A549 (cell line): ENCODE measurements at regions not wholly inside any gene's neighbourhood (a gene's known extent, or its start where the extent isn't known, plus 50 kb on each side); places are given as distances from the start of the nearest gene placed in this dataset.

Experiments
- ATAC-seq, 2 experiments: fragments of 200-7000 bp in 1 of 2; fragments of >200 bp in 1 of 2; cut with Nextera tagmentation in 1 of 2; cut with Tn5 transposase in 1 of 2; 3 replicates each; pipeline versions ENCODE4 v1.8.0 to v1.9.1; 2018 to 2020; ENCODE audit warnings: mild to moderate bottlenecking in 1 of 2, moderate library complexity in 1 of 2
- CTCF ChIA-PET: fragments of 300-600 bp; sonication (Branson Sonifier 250); formaldehyde crosslinking; extraction: SDS; loops from one replicate; lab custom pipeline; 2021; ENCODE audit warnings: antibody characterized with exemption, inconsistent platforms; lab: Yijun Ruan, JAX
- POLR2A ChIA-PET: fragments of 350-600 bp; formaldehyde crosslinking; extraction: SDS; loops from one replicate; lab custom pipeline; 2021; ENCODE audit warnings: antibody characterized with exemption, inconsistent platforms; lab: Yijun Ruan, JAX
- DNase-seq, 2 experiments: peaks; one replicate each; pipeline versions ENCODE4 v3.0.0 to v3.0.0-alpha.2; 2011 to 2016; ENCODE audit warnings: low read depth in 1 of 2, low spot score in 1 of 2
- FAIRE-seq: peaks from 2 replicates; lab custom pipeline; 2011; peaks lifted over from hg19 to GRCh38; lab: Jason Lieb, UNC
- H3K27ac ChIP-seq, 2 experiments: fragments of >200 bp; sonication (Bioruptor Twin); formaldehyde crosslinking; 3 replicates each; pipeline ENCODE4 v1.5.1; 2016 to 2017
- H3K4me1 ChIP-seq: fragments of >200 bp; sonication (Bioruptor Twin); formaldehyde crosslinking; 3 replicates; pipeline ENCODE4 v1.6.1; 2016
- H3K4me2 ChIP-seq: fragments of >200 bp; sonication (Bioruptor Twin); formaldehyde crosslinking; 3 replicates; pipeline ENCODE4 v1.6.1; 2016
- H3K4me3 ChIP-seq: fragments of >200 bp; sonication (Bioruptor Twin); formaldehyde crosslinking; 3 replicates; pipeline ENCODE4 v1.5.1; 2016
- H3K9me3 ChIP-seq: fragments of >200 bp; sonication (Bioruptor Twin); formaldehyde crosslinking; 3 replicates; pipeline ENCODE4 v1.6.1; 2016
- BHLHE40 ChIP-seq: IDR thresholded peaks from 2 replicates; pipeline ENCODE4 v1.6.1; 2012; ENCODE audit warnings: low read depth, low read length, inconsistent platforms
- CBX8 ChIP-seq: fragments of 200-600 bp; sonication (generic); IDR thresholded peaks from 2 replicates; pipeline ENCODE4 v1.6.1; 2016
- CHD2 ChIP-seq: fragments of 150-350 bp; IDR thresholded peaks from 2 replicates; pipeline ENCODE4 v1.6.1; 2014; ENCODE audit warnings: low read length; ENCODE audit not compliant: partially characterized antibody
- CHD4 ChIP-seq: fragments of 200-600 bp; sonication (generic); IDR thresholded peaks from 2 replicates; pipeline ENCODE4 v1.6.1; 2016; ENCODE audit warnings: antibody characterized with exemption, mild to moderate bottlenecking, borderline replicate concordance
- EHF ChIP-seq: fragments of 250-450 bp; sonication (Bioruptor Pico); IDR thresholded peaks from 2 replicates; pipeline ENCODE4 v1.5.0; 2020; ENCODE audit warnings: mild to moderate bottlenecking
- EP300 ChIP-seq, 2 experiments: fragments of >200 bp; sonication (Bioruptor Twin); formaldehyde crosslinking; IDR thresholded peaks; 2 replicates in 1 of 2; 3 replicates in 1 of 2; pipeline ENCODE4 v1.6.1; 2016 to 2017
- HDAC2 ChIP-seq: fragments of 200-600 bp; sonication (generic); IDR thresholded peaks from 2 replicates; pipeline ENCODE4 v1.6.1; 2016
- HOXA7 ChIP-seq: fragments of 250-450 bp; sonication (Bioruptor Pico); IDR thresholded peaks from 2 replicates; pipeline ENCODE4 v1.5.0; 2020; ENCODE audit warnings: mild to moderate bottlenecking, moderate library complexity
- HOXB5 ChIP-seq: fragments of 250-450 bp; sonication (Bioruptor Pico); IDR thresholded peaks from 2 replicates; pipeline ENCODE4 v1.5.0; 2020; ENCODE audit warnings: mild to moderate bottlenecking, moderate library complexity
- KDM1A ChIP-seq: fragments of 200-600 bp; sonication (generic); IDR thresholded peaks from 2 replicates; pipeline ENCODE4 v1.6.1; 2016; ENCODE audit warnings: low read depth, mild to moderate bottlenecking
- MAFK ChIP-seq: fragments of 450-650 bp; IDR thresholded peaks from 2 replicates; pipeline ENCODE4 v1.6.1; 2014; ENCODE audit not compliant: partially characterized antibody
- POLR2A ChIP-seq: IDR thresholded peaks from 2 replicates; pipeline ENCODE4 v1.6.1; 2012; ENCODE audit warnings: mild to moderate bottlenecking, low read length
- POLR2AphosphoS2 ChIP-seq: conservative IDR thresholded peaks from 2 replicates; pipeline ENCODE4 v1.6.1; 2012; ENCODE audit warnings: low read length, improper control_type of control experiment, inconsistent platforms
- RAD21 ChIP-seq, 2 experiments: fragments of >200 bp in 1 of 2; sonication (Bioruptor Twin) in 1 of 2; formaldehyde crosslinking in 1 of 2; IDR thresholded peaks in 1 of 2; conservative IDR thresholded peaks in 1 of 2; 2 replicates in 1 of 2; 3 replicates in 1 of 2; pipeline ENCODE4 v1.6.1; 2012 to 2018; ENCODE audit warnings: inconsistent platforms in 1 of 2
- RARB ChIP-seq: fragments of 250-450 bp; sonication (Bioruptor Pico); IDR thresholded peaks from 2 replicates; pipeline ENCODE4 v1.8.0; 2021; ENCODE audit warnings: mild to moderate bottlenecking, moderate library complexity
- RFX5 ChIP-seq: fragments of 450-650 bp; IDR thresholded peaks from 2 replicates; pipeline ENCODE4 v1.7.1; 2014; ENCODE audit warnings: antibody characterized with exemption, mild to moderate bottlenecking, moderate library complexity
- TFCP2L1 ChIP-seq: fragments of 250-450 bp; sonication (Bioruptor Pico); IDR thresholded peaks from 2 replicates; pipeline ENCODE4 v1.5.0; 2021; ENCODE audit warnings: mild to moderate bottlenecking
- ZC3H11A ChIP-seq: fragments of 450-650 bp; IDR thresholded peaks from 2 replicates; pipeline ENCODE4 v1.6.1; 2014; ENCODE audit warnings: antibody characterized with exemption, mild to moderate bottlenecking
- ZFP36 ChIP-seq: fragments of 450-650 bp; IDR thresholded peaks from 2 replicates; pipeline ENCODE4 v1.6.1; 2014; ENCODE audit warnings: borderline replicate concordance; ENCODE audit not compliant: partially characterized antibody
- ZSCAN20 ChIP-seq: fragments of 250-450 bp; sonication (Bioruptor Pico); IDR thresholded peaks from 2 replicates; pipeline ENCODE4 v1.8.0; 2022; ENCODE audit warnings: mild to moderate bottlenecking, moderate library complexity
- WGBS: methylation state at CpG from one replicate; pipeline ENCODE4 v1.1.6; 2017; ENCODE audit errors: missing lambda C conversion rate; 5-methylcytosine and 5-hydroxymethylcytosine counted together
- TF ChIP-seq, protein P1 (sequence below): fragments of 450-650 bp; IDR thresholded peaks from 2 replicates; pipeline ENCODE4 v1.6.1; 2014; ENCODE audit warnings: antibody characterized with exemption
- TF ChIP-seq, protein P2 (sequence below): IDR thresholded peaks from 2 replicates; pipeline ENCODE4 v1.6.1; 2012; ENCODE audit warnings: low read depth, borderline replicate concordance
- TF ChIP-seq, protein P3 (sequence below): fragments of >200 bp; sonication (Bioruptor Twin); formaldehyde crosslinking; IDR thresholded peaks from 2 replicates; pipeline ENCODE4 v1.6.1; 2016

DNA sequence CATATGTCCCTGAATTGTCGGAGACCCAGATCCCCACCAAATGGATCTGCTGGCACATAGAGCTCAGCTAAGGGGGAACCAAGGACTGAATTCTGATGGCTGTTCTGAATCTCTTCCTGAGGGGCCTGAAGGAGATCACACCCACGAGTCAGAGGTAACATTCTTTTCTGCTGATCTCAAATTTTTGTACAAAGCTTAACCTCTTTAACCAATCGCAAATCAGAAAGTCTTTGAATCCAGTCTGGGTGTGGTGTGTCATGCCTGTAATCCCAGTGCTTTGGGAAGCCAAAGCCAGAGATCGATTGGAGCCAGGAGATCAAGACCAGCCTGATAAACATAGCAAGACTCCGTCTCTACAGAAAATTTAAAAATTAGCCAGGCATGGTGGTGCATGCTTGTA lies 62.8 kb upstream of the PRRC2C start:
- TF ChIP-seq, protein P1, sequence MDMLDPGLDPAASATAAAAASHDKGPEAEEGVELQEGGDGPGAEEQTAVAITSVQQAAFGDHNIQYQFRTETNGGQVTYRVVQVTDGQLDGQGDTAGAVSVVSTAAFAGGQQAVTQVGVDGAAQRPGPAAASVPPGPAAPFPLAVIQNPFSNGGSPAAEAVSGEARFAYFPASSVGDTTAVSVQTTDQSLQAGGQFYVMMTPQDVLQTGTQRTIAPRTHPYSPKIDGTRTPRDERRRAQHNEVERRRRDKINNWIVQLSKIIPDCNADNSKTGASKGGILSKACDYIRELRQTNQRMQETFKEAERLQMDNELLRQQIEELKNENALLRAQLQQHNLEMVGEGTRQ = no peak
- no peak for TF ChIP-seq CHD4
- no peak for TF ChIP-seq ZC3H11A
- TF ChIP-seq, protein P2, sequence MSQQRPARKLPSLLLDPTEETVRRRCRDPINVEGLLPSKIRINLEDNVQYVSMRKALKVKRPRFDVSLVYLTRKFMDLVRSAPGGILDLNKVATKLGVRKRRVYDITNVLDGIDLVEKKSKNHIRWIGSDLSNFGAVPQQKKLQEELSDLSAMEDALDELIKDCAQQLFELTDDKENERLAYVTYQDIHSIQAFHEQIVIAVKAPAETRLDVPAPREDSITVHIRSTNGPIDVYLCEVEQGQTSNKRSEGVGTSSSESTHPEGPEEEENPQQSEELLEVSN = no peak
- no peak for TF ChIP-seq HOXB5
- no peak for TF ChIP-seq POLR2AphosphoS2
- TF ChIP-seq POLR2A = no peak
- no peak for TF ChIP-seq RFX5
- TF ChIP-seq ZFP36 = no peak
- no peaks in the 10 kb centered on the region for H3K9me3 ChIP-seq
- no peaks in the 10 kb centered on the region for H3K4me1 ChIP-seq
- ATAC-seq (no peak), FAIRE-seq (no peak), DNase-seq (no peak)
- no peak overlapping the region for H3K27ac ChIP-seq
- POLR2A ChIA-PET = no interaction called here
- CTCF ChIA-PET = interaction anchor here (1.3 kb wide), 1 partner anchor 89 kb away, joined by 3 read pairs; no protein-coding TSS in a partner anchor
- H3K4me3 ChIP-seq = no peak overlapping the region
- H3K4me2 ChIP-seq = no peak overlapping the region
- whole genome bisulfite sequencing = 57% methylated on average over 5 of the region's 5 CpGs

DNA sequence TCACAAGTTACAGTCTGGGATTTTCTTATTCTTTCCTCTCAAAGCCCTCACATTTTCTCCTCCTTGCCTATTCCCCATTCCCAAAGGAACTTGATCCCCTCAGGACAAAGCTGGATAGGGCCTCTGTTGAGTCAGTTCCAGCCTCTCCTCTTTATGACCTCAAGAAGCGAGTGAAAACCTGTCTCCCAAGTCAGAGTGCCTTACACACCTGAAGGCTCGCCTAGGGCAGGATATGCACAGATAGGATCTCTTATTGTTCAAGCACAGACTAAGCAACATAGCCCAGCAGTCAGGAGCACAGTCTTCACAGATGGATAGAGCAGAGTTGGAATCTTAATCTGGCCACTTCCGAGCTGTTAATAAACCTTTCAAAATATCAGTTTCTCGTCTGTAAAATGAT lies 60.8 kb upstream of the PRRC2C start:
- no peak overlapping the region for H3K4me2 ChIP-seq
- no peak overlapping the region for H3K27ac ChIP-seq
- TF ChIP-seq HOXB5 (no peak), ZFP36 (no peak), HOXA7 (CRISPR knock-in tag) (no peak), TFCP2L1 (no peak)
- TF ChIP-seq, protein P1 = no peak
- TF ChIP-seq, protein P3, sequence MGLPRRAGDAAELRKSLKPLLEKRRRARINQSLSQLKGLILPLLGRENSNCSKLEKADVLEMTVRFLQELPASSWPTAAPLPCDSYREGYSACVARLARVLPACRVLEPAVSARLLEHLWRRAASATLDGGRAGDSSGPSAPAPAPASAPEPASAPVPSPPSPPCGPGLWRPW = no peak
- no peak for FAIRE-seq
- H3K9me3 ChIP-seq = no peaks in the 10 kb centered on the region
- H3K4me1 ChIP-seq = no peaks in the 10 kb centered on the region
- POLR2A ChIA-PET = no interaction called here
- no peak for ATAC-seq
- H3K4me3 ChIP-seq = no peak overlapping the region
- WGBS = 69% methylated on average over 4 of the region's 4 CpGs
- CTCF ChIA-PET = interaction anchor here (0.8 to 1.2 kb wide), 2 partner anchors 12 to 179 kb away, joined by 3 to 4 read pairs; no protein-coding TSS in a partner anchor
- no peak for DNase-seq

DNA sequence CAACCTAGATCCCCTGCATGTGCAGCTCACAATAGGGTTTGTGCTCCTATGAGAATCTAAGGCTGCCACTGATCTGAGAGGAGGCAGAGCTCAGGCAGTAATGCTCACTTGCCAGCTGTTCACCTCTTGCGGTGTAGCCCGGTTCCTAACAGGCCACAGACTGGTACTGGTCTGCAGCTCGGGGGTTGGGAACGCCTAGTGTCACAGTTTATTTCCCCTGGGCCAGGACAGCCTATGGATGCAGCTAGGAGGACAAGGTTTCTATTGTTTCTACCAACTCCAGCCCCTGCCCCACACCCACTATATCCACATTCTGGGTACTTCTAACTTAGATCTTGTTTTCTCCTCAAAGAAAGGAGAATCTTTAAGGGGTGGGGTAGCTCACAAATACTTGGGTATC lies 58.7 kb upstream of the PRRC2C start:
- FAIRE-seq (no peak), DNase-seq (no peak), ATAC-seq (no peak; a peak in 1 of 6 replicates)
- 53% methylated on average over 4 of the region's 4 CpGs for WGBS
- no peak for TF ChIP-seq CHD2
- TF ChIP-seq RAD21 (conservative IDR thresholded peaks at IDR 0.05 in 1 of 2, IDR thresholded peaks at IDR 0.05 in 1 of 2) = no peak
- TF ChIP-seq RARB (CRISPR knock-in tag) = no peak
- no peak for TF ChIP-seq BHLHE40
- TF ChIP-seq CBX8 = no peak
- TF ChIP-seq EHF (CRISPR knock-in tag) = no peak
- Histone ChIP-seq H3K4me1 (no peaks in the 10 kb centered on the region), H3K4me2 (no peak overlapping the region), H3K27ac (no peak overlapping the region), H3K4me3 (no peak overlapping the region), H3K9me3 (no peaks in the 10 kb centered on the region)
- ChIA-PET CTCF (interaction anchor here (1.5 kb wide), 1 partner anchor 59 kb away, joined by 7 read pairs; the partner anchor contains the start of gene PRRC2C), POLR2A (no interaction called here)

DNA sequence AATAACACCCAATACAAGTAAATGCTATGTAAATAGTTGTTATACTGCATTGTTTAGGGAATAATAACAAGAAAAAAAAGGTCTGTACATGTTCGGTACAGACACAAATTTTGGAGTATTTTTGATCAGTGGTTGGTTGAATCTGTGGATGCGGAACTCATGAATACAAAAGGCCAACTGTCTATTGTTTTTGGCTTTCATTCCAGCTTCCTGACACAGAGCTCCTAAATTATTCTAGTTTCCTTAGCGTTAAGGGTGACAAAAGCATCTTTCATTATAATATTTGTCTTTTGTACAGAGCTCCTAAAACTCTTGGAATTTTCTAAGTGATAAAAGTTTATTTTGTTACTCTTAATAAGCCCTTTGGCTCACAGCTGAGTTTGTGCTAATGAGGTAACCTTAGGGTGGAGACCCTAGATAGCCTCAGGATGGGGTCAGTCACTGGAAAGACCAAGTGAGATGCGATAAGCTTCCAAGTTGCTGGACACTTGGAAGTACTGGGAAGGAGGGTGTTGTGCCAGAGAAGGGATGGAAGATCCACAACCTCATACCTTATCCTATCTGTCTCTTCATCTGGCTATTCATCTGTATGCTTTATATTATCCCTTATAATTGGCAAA lies 57.4 kb upstream of the PRRC2C start:
- H3K27ac ChIP-seq = no peak overlapping the region
- FAIRE-seq = no peak
- ChIA-PET CTCF (no interaction called here), POLR2A (no interaction called here)
- H3K9me3 ChIP-seq = no peaks in the 10 kb centered on the region
- WGBS = 72% methylated on average over 4 of the region's 4 CpGs
- no peak for TF ChIP-seq HDAC2
- TF ChIP-seq ZSCAN20 (CRISPR knock-in tag) = no peak
- TF ChIP-seq KDM1A = no peak
- no peak for TF ChIP-seq RAD21 (conservative IDR thresholded peaks at IDR 0.05 in 1 of 2, IDR thresholded peaks at IDR 0.05 in 1 of 2)
- no peak for TF ChIP-seq BHLHE40
- TF ChIP-seq, protein P3 = no peak
- no peak for TF ChIP-seq MAFK
- TF ChIP-seq HOXA7 (CRISPR knock-in tag) = no peak
- no peak for TF ChIP-seq EP300 (IDR thresholded peaks at IDR 0.05)
- no peak for TF ChIP-seq HOXB5
- no peak for TF ChIP-seq TFCP2L1
- no peak overlapping the region for H3K4me2 ChIP-seq
- no peak for DNase-seq
- no peak for ATAC-seq
- H3K4me3 ChIP-seq = no peak overlapping the region
- H3K4me1 ChIP-seq = peaks cover under 1% of the 10 kb centered on the region; the same call in 2 of the 3 replicates
